NCI-H2196 (cell line): ENCODE measurements at regions not wholly inside any gene's neighbourhood (a gene's known extent, or its start where the extent isn't known, plus 50 kb on each side); places are given as distances from the start of the nearest gene placed in this dataset.
"Not testable (repeated sequence)": the region's sequence is repeated elsewhere in the genome, so short reads cannot be mapped to it uniquely, and the experiment has no call there.

ENCODE experiments used
- DNase-seq: peaks from one replicate; lab custom pipeline; 2025; ENCODE audit not compliant: unreplicated experiment; lab: John Stamatoyannopoulos, UW

DNA sequence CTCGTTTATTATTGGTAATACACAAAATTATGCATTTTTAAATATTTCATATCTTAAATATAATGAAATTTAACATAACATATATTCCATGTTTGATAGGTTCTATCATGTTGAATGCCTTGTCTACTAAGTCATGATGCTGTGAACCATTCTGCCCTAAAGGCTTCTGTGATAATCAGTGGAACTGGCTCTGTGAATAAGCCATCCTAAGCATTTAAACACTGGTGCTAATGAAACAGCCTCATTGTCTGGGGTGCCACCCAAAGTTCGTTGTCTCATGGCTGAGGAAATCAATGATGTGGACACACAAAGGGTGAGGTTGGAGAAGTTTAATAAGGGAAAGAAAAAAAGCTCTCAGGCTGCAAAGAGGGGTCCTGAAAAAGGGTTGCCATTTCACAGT, 264.7 kb upstream of the ZRANB2 start:
- no peak for DNase-seq

- no peak for DNase-seq
These were observed 263.0 kb upstream of the ZRANB2 start for GRCh38 chr1:71343686-71344416.

DNA sequence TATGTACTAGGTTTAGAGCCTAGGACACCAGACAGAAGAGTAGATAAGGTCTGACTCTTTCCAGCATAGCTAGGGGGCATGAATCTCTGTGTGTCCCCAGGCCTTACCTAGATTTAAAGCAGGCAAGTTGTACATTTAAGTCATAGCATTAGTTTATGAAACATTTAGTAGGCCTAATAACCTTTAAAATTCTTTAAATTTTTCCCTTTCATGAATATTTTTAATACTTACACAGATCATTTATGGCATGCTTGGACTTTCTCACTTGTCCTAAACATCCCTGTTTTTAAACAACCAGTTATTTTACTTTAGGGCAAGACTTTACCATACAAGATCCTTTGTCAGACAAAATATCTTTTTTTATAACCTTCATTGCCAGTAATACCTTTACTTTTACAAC, 258.4 kb upstream of the ZRANB2 start:
- no peak for DNase-seq

- no peak for DNase-seq
These were observed 250.2 kb upstream of the ZRANB2 start for GRCh38 chr1:71330991-71331390.

GRCh38 chr1:71324671-71325267, 243.9 kb upstream of the ZRANB2 start:
- no peak for DNase-seq

DNA sequence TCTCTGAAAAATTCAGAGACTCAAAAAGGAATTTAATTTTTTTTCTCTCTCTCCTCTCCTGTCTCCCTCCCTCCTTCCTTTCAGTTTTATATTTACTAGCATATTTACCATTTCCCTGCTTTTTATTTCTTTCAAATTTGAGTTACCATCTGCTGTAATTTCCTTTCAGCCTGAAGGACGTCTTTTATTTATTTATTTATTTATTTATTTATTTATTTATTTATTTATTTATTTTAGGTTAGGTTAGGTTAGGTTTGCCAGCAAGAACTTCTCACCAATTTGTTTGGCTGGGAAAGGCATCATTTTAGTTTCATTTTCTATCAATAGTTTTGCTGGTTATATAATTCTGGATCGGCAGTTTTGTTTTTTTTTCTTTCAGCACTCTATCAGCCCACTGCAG, 231.7 kb upstream of the ZRANB2 start:
- no peak for DNase-seq

GRCh38 chr1:71311376-71311775, 230.5 kb upstream of the ZRANB2 start:
- no peak for DNase-seq

GRCh38 chr1:71307451-71307850, 226.6 kb upstream of the ZRANB2 start:
- DNase-seq = no peak

DNA sequence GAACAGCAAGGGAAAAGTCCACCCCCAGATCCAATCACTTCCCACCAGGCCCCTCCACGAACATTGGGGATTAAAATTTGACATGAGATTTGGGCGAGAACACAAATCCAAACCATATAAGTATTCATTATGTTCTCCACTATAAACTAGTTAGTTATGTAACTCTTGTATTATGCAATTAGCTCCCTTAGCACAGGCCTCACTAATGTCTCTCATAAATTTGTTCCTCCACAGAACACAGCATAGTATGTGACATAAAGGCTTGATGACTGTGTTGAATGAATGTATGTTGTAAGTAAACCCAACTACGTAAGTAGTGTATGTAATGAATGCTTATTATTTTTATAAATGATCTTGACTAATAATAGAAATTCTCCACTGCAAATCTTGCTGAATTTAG, 223.3 kb upstream of the ZRANB2 start:
- DNase-seq = no peak

DNA sequence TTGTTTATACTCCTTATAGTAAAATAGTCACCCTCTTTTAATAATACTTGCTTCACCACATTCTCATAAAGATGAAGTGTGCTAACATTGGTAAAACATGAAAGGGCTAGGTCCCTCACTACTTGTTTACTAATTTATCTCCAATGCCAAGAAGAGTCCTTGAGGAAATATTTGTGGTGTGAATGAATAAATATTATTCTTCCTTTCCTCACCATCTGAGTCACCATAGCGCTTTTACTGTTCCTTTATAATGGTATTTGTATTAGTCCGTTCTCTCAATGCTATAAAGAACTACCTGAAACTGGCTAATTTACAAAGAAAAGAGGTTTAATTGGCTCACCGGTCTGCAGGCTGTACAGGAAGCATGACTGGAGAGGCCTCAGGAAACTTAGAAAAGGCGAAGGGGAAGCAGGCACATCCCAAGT, 222.8 kb upstream of the ZRANB2 start:
- DNase-seq = no peak

- DNase-seq = no peak
These were observed 217.8 kb upstream of the ZRANB2 start for GRCh38 chr1:71298633-71299032.

DNA sequence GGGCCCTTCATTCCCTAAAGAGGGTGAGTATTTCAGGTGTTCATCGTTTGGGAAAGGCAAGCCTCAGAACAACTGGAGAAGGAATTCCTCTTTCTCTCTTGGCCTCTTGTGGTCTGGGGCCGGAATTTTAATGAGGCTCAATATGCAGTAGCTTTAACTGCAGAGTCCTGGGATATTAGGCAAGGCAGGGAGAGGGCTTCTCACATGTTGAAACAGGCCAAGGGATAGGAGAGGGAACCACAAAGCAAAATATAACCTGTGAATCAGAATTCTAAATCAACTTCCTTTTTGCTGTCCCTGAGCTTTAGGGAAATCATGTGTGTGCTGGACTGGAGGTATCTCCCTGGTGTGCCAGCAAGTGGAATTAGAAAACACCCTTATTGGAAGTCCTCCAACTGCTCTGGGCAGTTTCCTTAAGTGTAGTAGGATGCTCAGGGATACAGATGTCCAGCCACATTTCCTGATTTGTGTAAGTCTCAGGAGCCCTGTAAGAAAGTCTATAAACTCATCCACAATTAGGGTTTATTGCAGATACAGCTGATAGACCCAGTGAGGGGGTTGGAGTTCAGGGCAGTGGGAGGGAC, 215.8 kb upstream of the ZRANB2 start:
- DNase-seq = no peak

- no peak for DNase-seq
These were observed 214.5 kb upstream of the ZRANB2 start for GRCh38 chr1:71295350-71295749.

GRCh38 chr1:71294178-71294577, 213.3 kb upstream of the ZRANB2 start:
- DNase-seq = no peak

DNA sequence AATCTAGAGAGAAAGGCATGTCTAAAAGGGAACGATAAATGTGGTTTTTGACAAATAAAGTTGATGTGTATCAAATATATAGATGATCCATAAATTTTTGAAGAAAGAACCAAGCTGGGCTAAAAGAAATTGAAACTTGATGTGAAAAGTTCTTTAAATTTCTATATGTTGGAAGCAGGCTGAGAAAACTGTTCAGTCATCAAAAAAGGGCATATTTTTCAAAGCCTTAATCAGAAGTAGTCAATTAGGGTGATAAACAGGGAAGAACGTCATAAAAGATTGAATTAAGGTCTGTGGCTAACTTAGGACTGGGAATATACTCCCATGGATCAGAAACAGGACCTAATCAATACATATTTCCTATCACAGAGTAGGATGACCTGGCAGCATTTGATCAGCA, 211.4 kb upstream of the ZRANB2 start:
- no peak for DNase-seq

- not testable (repeated sequence) for DNase-seq
These were observed 209.8 kb upstream of the ZRANB2 start for GRCh38 chr1:71290506-71291237.

GRCh38 chr1:71285529-71285928, 204.7 kb upstream of the ZRANB2 start:
- DNase-seq = no peak

DNA sequence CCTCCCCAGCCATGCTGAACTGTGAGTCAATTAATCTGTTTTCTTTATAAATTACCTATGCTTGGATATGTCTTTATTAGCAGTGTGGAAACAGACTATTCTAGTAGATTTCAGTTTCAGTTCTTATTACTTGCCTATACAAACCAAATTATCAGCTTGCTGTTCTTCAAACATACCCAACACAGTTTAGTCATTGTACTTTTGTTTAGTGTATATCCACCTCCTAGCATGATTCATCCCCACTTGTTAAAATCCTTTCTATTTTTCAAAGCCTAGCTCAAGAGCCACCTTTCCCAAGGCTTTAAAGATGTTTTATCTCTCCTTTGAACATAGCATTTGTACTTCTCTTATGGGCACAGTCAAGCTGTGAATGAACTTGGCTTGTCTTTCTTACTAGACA, 195.6 kb upstream of the ZRANB2 start:
- no peak for DNase-seq

- no peak for DNase-seq
These were observed 192.5 kb upstream of the ZRANB2 start for GRCh38 chr1:71273334-71273733.

DNA sequence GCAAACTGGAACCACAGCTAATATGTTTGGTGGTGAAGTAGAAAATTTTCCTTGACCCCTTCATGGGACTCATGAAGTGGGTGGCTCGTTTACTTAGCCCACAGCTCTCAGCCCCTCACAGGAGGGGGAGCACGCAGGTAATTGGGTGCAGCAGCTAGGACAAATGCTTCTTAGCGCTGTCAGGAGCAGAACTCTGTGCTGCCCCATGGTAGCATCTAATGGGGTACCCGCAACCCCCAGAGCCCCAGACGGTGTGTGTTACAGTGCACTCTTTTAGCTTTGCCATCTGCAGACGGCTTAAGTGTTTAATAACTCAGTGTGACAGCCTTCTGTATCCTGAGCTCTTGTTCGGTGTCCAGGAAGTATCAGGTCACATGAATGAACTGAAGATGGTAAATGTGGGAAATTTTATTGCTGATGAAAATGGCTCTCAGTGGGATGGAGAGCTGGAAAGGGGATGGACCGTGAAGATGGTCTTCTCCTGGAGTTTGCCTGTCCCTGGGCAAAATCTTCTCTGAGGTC, 189.6 kb upstream of the ZRANB2 start:
- no peak for DNase-seq

GRCh38 chr1:71269818-71270217, 189.0 kb upstream of the ZRANB2 start:
- no peak for DNase-seq

- DNase-seq = no peak
These were observed 188.3 kb upstream of the ZRANB2 start for GRCh38 chr1:71269179-71269578.
